GM12891 (cell line): ENCODE measurements at regions not wholly inside any gene's neighbourhood (a gene's known extent, or its start where the extent isn't known, plus 50 kb on each side); places are given as distances from the start of the nearest gene placed in this dataset.

Experiments used
- POLR2A ChIP-seq: IDR thresholded peaks from 2 replicates; pipeline ENCODE4 v1.6.1; 2011; ENCODE audit warnings: low read depth, low read length, control low read depth
- POLR2AphosphoS5 ChIP-seq: IDR thresholded peaks from 2 replicates; pipeline ENCODE4 v1.6.1; 2011; ENCODE audit warnings: low read depth, low read length, control low read depth
- POU2F2 ChIP-seq: IDR thresholded peaks from 2 replicates; pipeline ENCODE4 v1.6.1; 2011; ENCODE audit warnings: low read depth, mild to moderate bottlenecking, control low read depth, low read length, moderate library complexity
- SPI1 ChIP-seq: IDR thresholded peaks from 2 replicates; pipeline ENCODE4 v1.6.1; 2011; ENCODE audit warnings: low read depth, low read length, control low read depth
- TAF1 ChIP-seq: IDR thresholded peaks from 2 replicates; pipeline ENCODE4 v1.6.1; 2011; ENCODE audit warnings: low read depth, low read length, control low read depth

GRCh38 chr4:160283081-160283480, 1180.2 kb downstream of the RAPGEF2 start:
- no peak for TF ChIP-seq POLR2AphosphoS5
- TF ChIP-seq POLR2A = no peak
- TF ChIP-seq POU2F2 = no peak
- TF ChIP-seq TAF1 = no peak
- no peak for TF ChIP-seq SPI1
